Osteocyte (in vitro differentiated cells): ENCODE measurements at regions not wholly inside any gene's neighbourhood (a gene's known extent, or its start where the extent isn't known, plus 50 kb on each side); places are given as distances from the start of the nearest gene placed in this dataset.
"Not testable (repeated sequence)": the region's sequence is repeated elsewhere in the genome, so short reads cannot be mapped to it uniquely, and the experiment has no call there.

ENCODE experiments used
- DNase-seq: peaks from one replicate; pipeline ENCODE4 v3.0.0; 2021; ENCODE audit warnings: mixed read lengths; ENCODE audit not compliant: unreplicated experiment; ENCODE audit errors: extremely low spot score
- H3K27ac Mint-ChIP-seq: one replicate; pipeline ENCODE4 v1.8.0; 2021; ENCODE audit warnings: mild to moderate bottlenecking, mixed read lengths; ENCODE audit not compliant: unreplicated experiment
- H3K27me3 Mint-ChIP-seq: one replicate; pipeline ENCODE4 v1.8.0; 2021; ENCODE audit warnings: mixed read lengths; ENCODE audit not compliant: unreplicated experiment
- H3K36me3 Mint-ChIP-seq: one replicate; pipeline ENCODE4 v1.8.0; 2021; ENCODE audit warnings: mixed read lengths; ENCODE audit not compliant: unreplicated experiment
- H3K4me1 Mint-ChIP-seq: one replicate; pipeline ENCODE4 v1.8.0; 2021; ENCODE audit warnings: mixed read lengths; ENCODE audit not compliant: unreplicated experiment
- H3K4me3 Mint-ChIP-seq: one replicate; pipeline ENCODE4 v1.8.0; 2021; ENCODE audit warnings: mild to moderate bottlenecking, moderate library complexity, mixed read lengths; ENCODE audit not compliant: unreplicated experiment
- H3K9me3 Mint-ChIP-seq: one replicate; pipeline ENCODE4 v1.8.0; 2021; ENCODE audit warnings: mixed read lengths; ENCODE audit not compliant: unreplicated experiment
- TF ChIP-seq, protein P1 (sequence below): fragments of 200-600 bp; sonication (generic); IDR thresholded peaks from 2 replicates; pipeline ENCODE4 v1.5.0; 2021; ENCODE audit warnings: antibody characterized with exemption, mild to moderate bottlenecking, moderate library complexity

- peaks cover 12% of the 10 kb centered on the region for H3K9me3 Mint-ChIP-seq
- TF ChIP-seq, protein P1, sequence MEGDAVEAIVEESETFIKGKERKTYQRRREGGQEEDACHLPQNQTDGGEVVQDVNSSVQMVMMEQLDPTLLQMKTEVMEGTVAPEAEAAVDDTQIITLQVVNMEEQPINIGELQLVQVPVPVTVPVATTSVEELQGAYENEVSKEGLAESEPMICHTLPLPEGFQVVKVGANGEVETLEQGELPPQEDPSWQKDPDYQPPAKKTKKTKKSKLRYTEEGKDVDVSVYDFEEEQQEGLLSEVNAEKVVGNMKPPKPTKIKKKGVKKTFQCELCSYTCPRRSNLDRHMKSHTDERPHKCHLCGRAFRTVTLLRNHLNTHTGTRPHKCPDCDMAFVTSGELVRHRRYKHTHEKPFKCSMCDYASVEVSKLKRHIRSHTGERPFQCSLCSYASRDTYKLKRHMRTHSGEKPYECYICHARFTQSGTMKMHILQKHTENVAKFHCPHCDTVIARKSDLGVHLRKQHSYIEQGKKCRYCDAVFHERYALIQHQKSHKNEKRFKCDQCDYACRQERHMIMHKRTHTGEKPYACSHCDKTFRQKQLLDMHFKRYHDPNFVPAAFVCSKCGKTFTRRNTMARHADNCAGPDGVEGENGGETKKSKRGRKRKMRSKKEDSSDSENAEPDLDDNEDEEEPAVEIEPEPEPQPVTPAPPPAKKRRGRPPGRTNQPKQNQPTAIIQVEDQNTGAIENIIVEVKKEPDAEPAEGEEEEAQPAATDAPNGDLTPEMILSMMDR: no peak
- no peak for DNase-seq
- no peak overlapping the region for H3K4me3 Mint-ChIP-seq
- no peaks in the 10 kb centered on the region for H3K27me3 Mint-ChIP-seq
- no peak overlapping the region for H3K27ac Mint-ChIP-seq
- H3K36me3 Mint-ChIP-seq: peaks cover 1% of the 10 kb centered on the region
- no peaks in the 10 kb centered on the region for H3K4me1 Mint-ChIP-seq
These were observed 1204.0 kb upstream of the ADGRB3 start for GRCh38 chr6:67431076-67431475.

DNA sequence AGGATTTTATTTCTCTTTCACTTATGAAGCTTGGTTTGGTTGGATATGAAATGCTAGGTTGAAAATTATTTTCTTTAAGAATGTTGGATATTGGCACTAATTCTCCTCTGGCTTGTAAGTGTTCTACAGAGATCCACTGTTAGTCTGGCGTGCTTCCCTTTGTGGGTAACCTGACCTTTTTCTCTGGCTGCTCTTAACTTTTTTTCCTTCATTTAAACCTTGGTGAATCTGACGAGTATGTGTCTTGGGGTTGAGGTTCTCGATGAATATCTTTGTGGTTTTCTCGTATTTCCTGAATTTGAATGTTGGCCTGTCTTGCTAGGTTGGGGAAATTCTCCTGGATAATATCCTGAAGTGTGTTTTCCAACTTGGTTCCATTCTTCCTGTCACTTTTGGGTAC, 1208.4 kb upstream of the ADGRB3 start:
- peaks cover 35% of the 10 kb centered on the region for H3K9me3 Mint-ChIP-seq
- not testable (repeated sequence) for DNase-seq, H3K27me3 Mint-ChIP-seq, H3K4me3 Mint-ChIP-seq, H3K4me1 Mint-ChIP-seq, H3K27ac Mint-ChIP-seq
- peaks cover 15% of the 10 kb centered on the region for H3K36me3 Mint-ChIP-seq

GRCh38 chr6:67412035-67412434, 1223.0 kb upstream of the ADGRB3 start:
- TF ChIP-seq, protein P1: no peak
- Mint-ChIP-seq H3K4me3 (no peak overlapping the region), H3K36me3 (no peaks in the 10 kb centered on the region), H3K27me3 (no peaks in the 10 kb centered on the region), H3K27ac (no peak overlapping the region), H3K4me1 (peaks cover 11% of the 10 kb centered on the region), H3K9me3 (no peaks in the 10 kb centered on the region)
- DNase-seq: no peak

- Mint-ChIP-seq H3K36me3 (peaks cover 2% of the 10 kb centered on the region), H3K9me3 (no peaks in the 10 kb centered on the region), H3K4me1 (peaks cover 11% of the 10 kb centered on the region), H3K27me3 (no peaks in the 10 kb centered on the region), H3K4me3 (no peak overlapping the region), H3K27ac (no peak overlapping the region)
- no peak for DNase-seq
- TF ChIP-seq, protein P1: no peak
These were observed 1224.0 kb upstream of the ADGRB3 start for GRCh38 chr6:67411036-67411435.

DNA sequence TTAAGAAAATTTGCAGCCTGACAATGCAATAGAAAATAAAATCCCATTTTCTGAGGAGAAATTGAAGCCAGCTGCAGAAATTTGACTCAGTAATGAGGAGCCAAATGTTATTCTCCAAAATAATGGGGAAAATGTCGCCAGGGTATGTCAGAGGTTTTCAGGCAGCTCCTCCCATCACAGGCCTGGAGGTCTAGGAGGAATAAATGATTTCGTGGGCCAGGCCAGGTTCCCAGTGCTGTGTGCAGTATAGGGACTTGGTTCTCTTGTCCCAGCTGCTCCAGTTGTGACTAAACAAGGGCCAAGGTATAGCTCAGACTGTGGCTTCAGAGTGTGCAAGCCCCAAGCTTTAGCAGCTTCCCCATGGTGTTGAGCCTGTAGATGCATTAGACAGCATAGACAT, 1240.8 kb upstream of the ADGRB3 start:
- Mint-ChIP-seq H3K27ac (no peak overlapping the region), H3K36me3 (peaks cover 6% of the 10 kb centered on the region), H3K9me3 (peaks cover 6% of the 10 kb centered on the region), H3K4me3 (no peak overlapping the region), H3K4me1 (peaks cover 12% of the 10 kb centered on the region), H3K27me3 (no peaks in the 10 kb centered on the region)
- TF ChIP-seq, protein P1: no peak
- DNase-seq: no peak

- TF ChIP-seq, protein P1: no peak
- H3K27me3 Mint-ChIP-seq: no peaks in the 10 kb centered on the region
- H3K9me3 Mint-ChIP-seq: peaks cover 6% of the 10 kb centered on the region
- no peak for DNase-seq
- no peak overlapping the region for H3K4me3 Mint-ChIP-seq
- no peak overlapping the region for H3K27ac Mint-ChIP-seq
- peaks cover 12% of the 10 kb centered on the region for H3K4me1 Mint-ChIP-seq
- peaks cover 6% of the 10 kb centered on the region for H3K36me3 Mint-ChIP-seq
These were observed 1241.7 kb upstream of the ADGRB3 start for GRCh38 chr6:67393356-67393755.
